ENCODE measurements at regions not wholly inside any gene's neighbourhood (a gene's known extent, or its start where the extent isn't known, plus 50 kb on each side); places are given as distances from the start of the nearest gene placed in this dataset.

GRCh38 chr7:109020251-109020650 is 450.6 kb downstream of the DNAJB9 start:
- TF ChIP-seq CTCF (IDR thresholded peaks at IDR 0.05) (no peak), POLR2A (IDR thresholded peaks at IDR 0.05) (no peak)

Data from uterus (tissue), 2 donors.